GM10266 (cell line): ENCODE measurements at regions not wholly inside any gene's neighbourhood (a gene's known extent, or its start where the extent isn't known, plus 50 kb on each side); places are given as distances from the start of the nearest gene placed in this dataset.

Source experiments
- DNase-seq: peaks from one replicate; pipeline ENCODE4 v3.0.0; 2012; ENCODE audit errors: extremely low spot score
- TF ChIP-seq, protein P1 (sequence below): IDR thresholded peaks from 2 replicates; pipeline ENCODE4 v1.5.1; 2012; ENCODE audit warnings: mild to moderate bottlenecking, low read depth; ENCODE audit not compliant: control insufficient read depth, insufficient read depth; ENCODE audit errors: missing control alignments

DNA sequence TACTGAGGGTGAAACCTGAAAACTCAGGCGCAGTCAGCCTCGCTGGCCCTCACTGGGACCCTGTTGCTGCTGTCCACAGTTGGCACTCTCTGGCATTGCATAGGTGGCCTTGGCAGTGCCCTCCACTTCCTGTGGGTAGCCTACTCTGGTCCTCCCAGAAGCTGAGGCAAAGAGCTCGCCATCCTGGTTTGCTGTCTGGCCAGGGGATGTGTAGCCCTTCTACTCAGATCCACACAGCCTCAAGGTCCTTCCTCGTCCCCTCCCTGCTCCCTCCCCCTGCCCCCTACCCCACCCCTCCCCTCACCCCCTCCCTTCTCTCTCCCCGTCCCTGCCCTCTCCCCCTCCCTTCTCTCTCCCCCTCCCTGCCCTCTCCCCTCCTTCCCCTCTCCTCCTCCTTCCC, 176.0 kb downstream of the OLFM1 start:
- no peak for DNase-seq
- TF ChIP-seq, protein P1, sequence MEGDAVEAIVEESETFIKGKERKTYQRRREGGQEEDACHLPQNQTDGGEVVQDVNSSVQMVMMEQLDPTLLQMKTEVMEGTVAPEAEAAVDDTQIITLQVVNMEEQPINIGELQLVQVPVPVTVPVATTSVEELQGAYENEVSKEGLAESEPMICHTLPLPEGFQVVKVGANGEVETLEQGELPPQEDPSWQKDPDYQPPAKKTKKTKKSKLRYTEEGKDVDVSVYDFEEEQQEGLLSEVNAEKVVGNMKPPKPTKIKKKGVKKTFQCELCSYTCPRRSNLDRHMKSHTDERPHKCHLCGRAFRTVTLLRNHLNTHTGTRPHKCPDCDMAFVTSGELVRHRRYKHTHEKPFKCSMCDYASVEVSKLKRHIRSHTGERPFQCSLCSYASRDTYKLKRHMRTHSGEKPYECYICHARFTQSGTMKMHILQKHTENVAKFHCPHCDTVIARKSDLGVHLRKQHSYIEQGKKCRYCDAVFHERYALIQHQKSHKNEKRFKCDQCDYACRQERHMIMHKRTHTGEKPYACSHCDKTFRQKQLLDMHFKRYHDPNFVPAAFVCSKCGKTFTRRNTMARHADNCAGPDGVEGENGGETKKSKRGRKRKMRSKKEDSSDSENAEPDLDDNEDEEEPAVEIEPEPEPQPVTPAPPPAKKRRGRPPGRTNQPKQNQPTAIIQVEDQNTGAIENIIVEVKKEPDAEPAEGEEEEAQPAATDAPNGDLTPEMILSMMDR: no peak

DNA sequence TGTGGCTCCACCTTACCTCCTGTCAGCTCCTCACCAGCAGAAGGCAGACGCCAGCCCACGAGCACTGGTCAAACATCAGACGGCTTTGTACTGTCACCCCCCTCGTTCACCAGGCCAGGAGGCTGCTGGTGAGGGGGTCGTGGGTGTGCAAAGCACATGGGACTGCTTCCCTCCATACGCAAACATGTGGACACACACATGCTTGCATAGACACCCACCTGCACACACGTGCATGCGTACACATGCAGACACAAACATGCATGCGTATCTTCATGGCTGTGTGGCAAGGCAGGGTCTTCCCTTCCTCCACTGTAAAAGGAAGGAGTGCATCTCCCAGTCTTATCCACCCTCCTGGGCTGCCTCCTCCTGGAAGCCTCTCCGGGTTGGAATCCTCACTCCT, 178.5 kb downstream of the OLFM1 start:
- TF ChIP-seq, protein P1: no peak
- no peak for DNase-seq

DNA sequence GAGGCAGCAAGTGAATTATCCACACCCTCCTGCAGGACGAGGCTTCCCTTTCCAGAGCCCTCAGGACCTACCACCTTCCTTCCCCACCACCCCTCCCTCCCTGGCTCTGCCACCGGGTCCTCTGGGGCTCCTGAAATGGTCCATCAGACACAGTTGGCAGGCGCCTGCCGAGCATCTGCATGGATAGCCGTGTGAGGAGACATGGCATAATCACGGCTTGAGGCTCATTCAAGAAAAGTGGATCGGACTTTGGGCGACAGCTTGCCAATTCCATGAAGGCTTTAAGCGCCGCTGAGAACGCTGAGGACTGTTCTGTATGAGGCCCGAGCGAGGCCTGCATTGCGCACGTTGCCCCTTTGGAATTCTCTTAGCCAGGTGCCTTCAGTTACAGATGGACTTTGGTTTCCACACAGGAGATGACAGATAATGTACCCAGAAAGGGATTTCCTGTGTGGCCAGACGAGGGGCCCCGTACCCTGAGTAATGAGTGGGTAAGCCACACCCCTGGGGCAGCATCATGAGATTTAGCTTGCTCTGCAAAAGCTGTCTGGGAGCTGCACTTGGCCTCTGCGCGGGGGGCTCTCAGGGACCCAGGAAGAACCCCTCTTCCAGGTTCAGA, 179.8 kb downstream of the OLFM1 start:
- TF ChIP-seq, protein P1: no peak
- no peak for DNase-seq

DNA sequence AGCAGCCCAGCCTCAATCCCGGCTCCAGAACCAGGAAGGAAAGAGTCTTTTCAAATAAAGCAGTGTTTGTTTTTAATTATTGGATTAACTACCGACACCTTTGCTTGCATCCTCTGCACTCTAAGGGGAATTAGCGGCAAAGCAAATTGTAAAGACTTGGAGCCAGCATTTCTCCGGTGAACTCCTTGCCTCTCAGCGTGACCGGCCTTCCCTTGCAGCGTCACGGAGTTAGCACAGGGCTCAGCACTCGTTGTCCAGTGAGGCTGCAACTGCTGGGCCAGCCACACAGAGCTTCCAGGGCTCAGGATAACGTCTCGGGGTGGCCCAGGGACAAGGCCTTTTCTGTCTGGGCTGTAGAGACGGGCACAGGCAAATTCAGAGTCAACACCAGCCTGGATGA, 180.6 kb downstream of the OLFM1 start:
- DNase-seq: no peak
- TF ChIP-seq, protein P1: no peak

DNA sequence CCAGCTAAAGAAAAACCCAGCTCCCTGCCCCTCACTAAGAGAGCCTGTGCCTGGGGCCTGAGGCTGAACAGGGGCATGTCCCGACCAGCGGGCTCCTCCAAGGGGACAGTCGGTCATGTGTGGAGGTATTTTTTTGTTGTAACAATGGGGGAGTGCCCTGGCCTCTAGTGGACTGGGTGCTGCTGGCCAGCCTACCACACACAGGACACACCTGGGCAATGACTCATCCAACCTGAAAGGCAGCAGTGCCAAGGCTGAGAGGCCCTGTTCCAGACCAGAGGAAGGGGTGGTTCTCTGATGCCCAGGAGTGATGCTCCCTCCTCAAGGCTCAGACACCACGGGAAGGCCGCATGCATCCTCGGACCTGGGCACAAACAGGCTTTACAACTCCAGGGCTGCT, 181.5 kb downstream of the OLFM1 start:
- TF ChIP-seq, protein P1: no peak
- no peak for DNase-seq

DNA sequence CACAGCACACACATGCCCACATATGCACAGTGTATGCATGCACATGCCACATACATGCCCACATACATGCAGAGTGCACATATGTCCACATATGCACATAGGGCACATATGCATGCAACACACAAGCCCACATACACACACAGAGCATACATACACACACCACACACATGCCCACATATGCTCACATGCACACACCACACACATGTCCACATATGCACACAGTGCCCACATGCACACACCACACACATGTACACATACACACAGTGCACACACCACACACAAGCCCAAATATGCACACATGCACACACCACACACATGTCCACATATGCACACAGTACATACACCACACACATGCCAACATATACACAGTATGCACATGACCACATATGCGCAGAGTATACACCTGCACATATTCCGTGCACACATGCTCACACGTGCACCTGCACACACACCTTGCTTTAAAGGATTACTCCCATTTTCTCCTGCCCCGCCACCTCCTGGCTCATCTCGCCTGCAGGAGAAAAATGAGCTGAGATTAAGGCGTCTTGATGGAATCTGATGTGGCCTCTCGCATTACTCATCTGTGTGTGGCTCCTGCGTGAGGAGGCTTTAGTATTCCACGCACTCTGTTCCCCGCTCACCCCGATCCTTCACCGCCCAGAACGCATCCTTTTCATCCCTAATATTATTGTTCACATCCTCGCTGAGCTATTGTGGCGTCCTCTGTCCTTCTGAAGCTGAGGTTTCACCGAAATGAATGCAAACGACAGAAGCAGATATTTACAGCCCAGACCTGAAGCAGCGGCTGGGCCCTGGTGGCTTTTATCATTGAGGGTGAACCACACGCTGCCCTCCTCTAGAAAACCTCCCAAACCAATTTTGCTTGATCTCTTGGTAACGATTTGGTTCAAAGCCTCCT, 182.7 kb downstream of the OLFM1 start:
- TF ChIP-seq, protein P1: no peak

DNA sequence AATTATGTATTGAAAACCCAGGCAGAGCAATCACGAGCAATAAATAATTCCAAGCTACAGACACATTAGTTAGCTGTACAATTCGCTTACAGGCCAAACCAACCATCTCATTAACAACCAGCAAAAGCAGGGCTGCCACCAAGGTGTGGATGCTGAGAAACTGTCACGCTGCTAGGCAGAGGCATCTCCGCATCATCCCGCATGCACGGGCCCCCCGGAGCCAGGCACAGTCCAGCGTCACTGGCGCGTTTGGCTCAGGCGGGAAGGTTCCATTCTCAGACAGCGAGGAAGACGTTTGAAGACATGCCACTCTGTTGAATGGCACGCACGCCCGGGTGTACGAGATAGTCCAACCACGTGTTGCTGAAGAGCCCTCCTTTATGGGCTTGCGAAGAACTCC, 184.0 kb downstream of the OLFM1 start:
- TF ChIP-seq, protein P1: no peak
- DNase-seq: no peak

More for the DNA sequence above, 182.7 kb downstream of the OLFM1 start:
- no peak for DNase-seq
